ENCODE measurements at regions not wholly inside any gene's neighbourhood (a gene's known extent, or its start where the extent isn't known, plus 50 kb on each side); places are given as distances from the start of the nearest gene placed in this dataset.

- Histone ChIP-seq H3K4me3 (ENCODE audit: low read length, poor library complexity, severe bottlenecking) (no peak overlapping the region), H3K79me2 (ENCODE audit: insufficient read depth, low read length) (no peaks in the 10 kb centered on the region)
- TF ChIP-seq EZH2phosphoT487 (IDR thresholded peaks at IDR 0.05; ENCODE audit: borderline replicate concordance): no peak
Measured at GRCh38 chr4:23269566-23269965, 576.8 kb downstream of the GBA3 start.

GRCh38 chr4:23268072-23268771 is 575.5 kb downstream of the GBA3 start:
- TF ChIP-seq CTCF (conservative IDR thresholded peaks at IDR 0.05; ENCODE audit: low read length): no peak
- TF ChIP-seq EZH2phosphoT487 (IDR thresholded peaks at IDR 0.05; ENCODE audit: borderline replicate concordance): no peak
- Histone ChIP-seq H4K20me1 (ENCODE audit: insufficient read depth, low read length, poor library complexity, severe bottlenecking) (no peaks in the 10 kb centered on the region), H3K4me3 (ENCODE audit: low read length, poor library complexity, severe bottlenecking) (no peak overlapping the region), H3K27me3 (ENCODE audit: insufficient read depth, low read length, poor library complexity, severe bottlenecking) (no peaks in the 10 kb centered on the region), H3K9ac (ENCODE audit: low read depth, low read length, poor library complexity, severe bottlenecking) (no peak overlapping the region), H3K4me2 (ENCODE audit: low read depth, low read length, poor library complexity, severe bottlenecking) (no peak overlapping the region), H3K9me2 (replicated peaks; ENCODE audit: low read depth, low read length) (no peaks in the 10 kb centered on the region), H3K36me3 (ENCODE audit: insufficient read depth, low read length) (no peaks in the 10 kb centered on the region), H3K9me3 (ENCODE audit: insufficient read depth, low read depth, low read length) (no peaks in the 10 kb centered on the region), H3K4me1 (ENCODE audit: insufficient read depth, low read length, poor library complexity, severe bottlenecking) (no peaks in the 10 kb centered on the region), H2AFZ (ENCODE audit: low read length) (no peak overlapping the region), H3F3A (ENCODE audit: low read depth) (no peaks in the 10 kb centered on the region), H3K79me2 (ENCODE audit: insufficient read depth, low read length) (no peaks in the 10 kb centered on the region)

More at GRCh38 chr4:23269566-23269965, 576.8 kb downstream of the GBA3 start:
- H3K9me3 ChIP-seq (ENCODE audit: insufficient read depth, low read depth, low read length): no peaks in the 10 kb centered on the region
- no peak overlapping the region for H2AFZ ChIP-seq (ENCODE audit: low read length)
- no peaks in the 10 kb centered on the region for H3K27me3 ChIP-seq (ENCODE audit: insufficient read depth, low read length, poor library complexity, severe bottlenecking)
- H3K9ac ChIP-seq (ENCODE audit: low read depth, low read length, poor library complexity, severe bottlenecking): no peak overlapping the region
- no peaks in the 10 kb centered on the region for H3K4me1 ChIP-seq (ENCODE audit: insufficient read depth, low read length, poor library complexity, severe bottlenecking)
- no peaks in the 10 kb centered on the region for H4K20me1 ChIP-seq (ENCODE audit: insufficient read depth, low read length, poor library complexity, severe bottlenecking)
- H3K36me3 ChIP-seq (ENCODE audit: insufficient read depth, low read length): no peaks in the 10 kb centered on the region
- no peaks in the 10 kb centered on the region for H3K9me2 ChIP-seq (replicated peaks; ENCODE audit: low read depth, low read length)
- H3K4me2 ChIP-seq (ENCODE audit: low read depth, low read length, poor library complexity, severe bottlenecking): no peak overlapping the region
- H3F3A ChIP-seq (ENCODE audit: low read depth): no peaks in the 10 kb centered on the region

GRCh38 chr4:23266401-23266800 is 573.7 kb downstream of the GBA3 start:
- H3K9ac ChIP-seq (ENCODE audit: low read depth, low read length, poor library complexity, severe bottlenecking): no peak overlapping the region
- H3K27me3 ChIP-seq (ENCODE audit: insufficient read depth, low read length, poor library complexity, severe bottlenecking): no peaks in the 10 kb centered on the region
- H2AFZ ChIP-seq (ENCODE audit: low read length): no peak overlapping the region
- TF ChIP-seq CTCF (conservative IDR thresholded peaks at IDR 0.05; ENCODE audit: low read length): no peak
- TF ChIP-seq EZH2phosphoT487 (IDR thresholded peaks at IDR 0.05; ENCODE audit: borderline replicate concordance): no peak
- no peaks in the 10 kb centered on the region for H3K9me2 ChIP-seq (replicated peaks; ENCODE audit: low read depth, low read length)
- H3K4me1 ChIP-seq (ENCODE audit: insufficient read depth, low read length, poor library complexity, severe bottlenecking): no peaks in the 10 kb centered on the region
- H3K4me3 ChIP-seq (ENCODE audit: low read length, poor library complexity, severe bottlenecking): no peak overlapping the region
- no peaks in the 10 kb centered on the region for H3K79me2 ChIP-seq (ENCODE audit: insufficient read depth, low read length)
- H3K36me3 ChIP-seq (ENCODE audit: insufficient read depth, low read length): no peaks in the 10 kb centered on the region
- no peaks in the 10 kb centered on the region for H4K20me1 ChIP-seq (ENCODE audit: insufficient read depth, low read length, poor library complexity, severe bottlenecking)
- no peak overlapping the region for H3K4me2 ChIP-seq (ENCODE audit: low read depth, low read length, poor library complexity, severe bottlenecking)
- no peaks in the 10 kb centered on the region for H3K9me3 ChIP-seq (ENCODE audit: insufficient read depth, low read depth, low read length)
- no peaks in the 10 kb centered on the region for H3F3A ChIP-seq (ENCODE audit: low read depth)

- H2AFZ ChIP-seq (ENCODE audit: low read length): no peak overlapping the region
- no peaks in the 10 kb centered on the region for H3K36me3 ChIP-seq (ENCODE audit: insufficient read depth, low read length)
- no peaks in the 10 kb centered on the region for H3K79me2 ChIP-seq (ENCODE audit: insufficient read depth, low read length)
- H3K9me3 ChIP-seq (ENCODE audit: insufficient read depth, low read depth, low read length): no peaks in the 10 kb centered on the region
- no peaks in the 10 kb centered on the region for H3F3A ChIP-seq (ENCODE audit: low read depth)
- H3K9ac ChIP-seq (ENCODE audit: low read depth, low read length, poor library complexity, severe bottlenecking): no peak overlapping the region
- H3K4me3 ChIP-seq (ENCODE audit: low read length, poor library complexity, severe bottlenecking): no peak overlapping the region
- no peak overlapping the region for H3K4me2 ChIP-seq (ENCODE audit: low read depth, low read length, poor library complexity, severe bottlenecking)
- H3K27me3 ChIP-seq (ENCODE audit: insufficient read depth, low read length, poor library complexity, severe bottlenecking): no peaks in the 10 kb centered on the region
- no peaks in the 10 kb centered on the region for H3K4me1 ChIP-seq (ENCODE audit: insufficient read depth, low read length, poor library complexity, severe bottlenecking)
- no peaks in the 10 kb centered on the region for H4K20me1 ChIP-seq (ENCODE audit: insufficient read depth, low read length, poor library complexity, severe bottlenecking)
- TF ChIP-seq EZH2phosphoT487 (IDR thresholded peaks at IDR 0.05; ENCODE audit: borderline replicate concordance) (no peak), CTCF (conservative IDR thresholded peaks at IDR 0.05; ENCODE audit: low read length) (no peak)
- no peaks in the 10 kb centered on the region for H3K9me2 ChIP-seq (replicated peaks; ENCODE audit: low read depth, low read length)
Measured at GRCh38 chr4:23260511-23260910, 567.8 kb downstream of the GBA3 start.
